Right lobe of liver (tissue), 6 donors: ENCODE measurements at regions not wholly inside any gene's neighbourhood (a gene's known extent, or its start where the extent isn't known, plus 50 kb on each side); places are given as distances from the start of the nearest gene placed in this dataset.

Source experiments
- ATAC-seq, 4 donors: fragments of 200-7000 bp; cut with Tn5 transposase; one replicate each; pipeline ENCODE4 v1.9.1; 2020; ENCODE audit warnings: mild to moderate bottlenecking in 4 of 4, moderate library complexity in 4 of 4
- DNase-seq, 3 donors: peaks; one replicate each; pipeline ENCODE4 v3.0.0-alpha.2; 2020
- H3K27ac ChIP-seq, 3 donors: fragments of 200-600 bp; one replicate each; pipeline ENCODE4 v1.8.0; 2022
- H3K27me3 ChIP-seq, 2 donors: fragments of 200-600 bp; one replicate each; pipeline ENCODE4 v1.8.0; 2022
- H3K36me3 ChIP-seq, 4 donors: fragments of 200-600 bp; sonication (generic) in 1 of 4; one replicate each; pipeline versions ENCODE4 v1.5.1 to v1.8.0; 2017 to 2022; ENCODE audit warnings: control low read depth in 1 of 4
- H3K4me1 ChIP-seq, 4 donors: fragments of 200-600 bp; sonication (generic) in 1 of 4; one replicate each; pipeline versions ENCODE4 v1.5.1 to v1.8.0; 2017 to 2022; ENCODE audit warnings: control low read depth in 1 of 4
- H3K4me3 ChIP-seq, 3 donors: fragments of 200-600 bp; one replicate each; pipeline ENCODE4 v1.8.0; 2022
- H3K9me3 ChIP-seq, 4 donors: fragments of 200-600 bp; sonication (generic) in 1 of 4; one replicate each; pipeline versions ENCODE4 v1.5.1 to v1.8.0; 2017 to 2022; ENCODE audit warnings: control low read depth in 1 of 4
- POLR2A ChIP-seq: fragments of 450-650 bp; IDR thresholded peaks from one replicate; pipeline ENCODE4 v1.6.1; 2017; ENCODE audit warnings: antibody characterized with exemption, mild to moderate bottlenecking
- WGBS: methylation state at CpG from one replicate; pipeline ENCODE4 v1.1.6; 2018; ENCODE audit warnings: low coverage, low lambda C conversion rate; ENCODE audit not compliant: insufficient coverage; ENCODE audit errors: missing lambda C conversion rate; 5-methylcytosine and 5-hydroxymethylcytosine counted together
- intact Hi-C, 2 donors: fragments of 100-400 bp; cut with DNase I; formaldehyde crosslinking; loops; one replicate each; pipeline versions ENCODE4 v1.11.2 to v1.14.1; 2022
- TF ChIP-seq, protein P1 (sequence below), 4 donors: fragments of 200-600 bp in 3 of 4; fragments of 450-650 bp in 1 of 4; IDR thresholded peaks; one replicate each; pipeline versions ENCODE4 v1.5.1 to v1.8.0; 2016 to 2022; ENCODE audit warnings: antibody characterized with exemption in 4 of 4, mild to moderate bottlenecking in 2 of 4
- donor health status: DM: no; HTN: yes; CAD: no.
- donor health status: DM: no; HTN: no; CAD: no.
- donor health status: DM: no; HTN: no; CAD: no.
- donor health status: DM: no; HTN: yes; CAD: no.
- donor health status: DM: no; HTN: yes; CAD: no.

GRCh38 chr14:43877351-43877960 lies 629.6 kb downstream of the FSCB start:
- Histone ChIP-seq H3K4me3 (no peak overlapping the region), H3K27ac (no peak overlapping the region), H3K27me3 (no peaks in the 10 kb centered on the region), H3K4me1 (no peaks in the 10 kb centered on the region), H3K9me3 (no peaks in the 10 kb centered on the region), H3K36me3 (no peaks in the 10 kb centered on the region)
- 20% methylated on average over 3 of the region's 3 CpGs for WGBS
- TF ChIP-seq POLR2A, result no peak
- TF ChIP-seq, protein P1, sequence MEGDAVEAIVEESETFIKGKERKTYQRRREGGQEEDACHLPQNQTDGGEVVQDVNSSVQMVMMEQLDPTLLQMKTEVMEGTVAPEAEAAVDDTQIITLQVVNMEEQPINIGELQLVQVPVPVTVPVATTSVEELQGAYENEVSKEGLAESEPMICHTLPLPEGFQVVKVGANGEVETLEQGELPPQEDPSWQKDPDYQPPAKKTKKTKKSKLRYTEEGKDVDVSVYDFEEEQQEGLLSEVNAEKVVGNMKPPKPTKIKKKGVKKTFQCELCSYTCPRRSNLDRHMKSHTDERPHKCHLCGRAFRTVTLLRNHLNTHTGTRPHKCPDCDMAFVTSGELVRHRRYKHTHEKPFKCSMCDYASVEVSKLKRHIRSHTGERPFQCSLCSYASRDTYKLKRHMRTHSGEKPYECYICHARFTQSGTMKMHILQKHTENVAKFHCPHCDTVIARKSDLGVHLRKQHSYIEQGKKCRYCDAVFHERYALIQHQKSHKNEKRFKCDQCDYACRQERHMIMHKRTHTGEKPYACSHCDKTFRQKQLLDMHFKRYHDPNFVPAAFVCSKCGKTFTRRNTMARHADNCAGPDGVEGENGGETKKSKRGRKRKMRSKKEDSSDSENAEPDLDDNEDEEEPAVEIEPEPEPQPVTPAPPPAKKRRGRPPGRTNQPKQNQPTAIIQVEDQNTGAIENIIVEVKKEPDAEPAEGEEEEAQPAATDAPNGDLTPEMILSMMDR (IDR thresholded peaks at IDR 0.05), result no peak
- no peak for DNase-seq
- no peak for ATAC-seq
- intact Hi-C loops, result no loop called here

DNA sequence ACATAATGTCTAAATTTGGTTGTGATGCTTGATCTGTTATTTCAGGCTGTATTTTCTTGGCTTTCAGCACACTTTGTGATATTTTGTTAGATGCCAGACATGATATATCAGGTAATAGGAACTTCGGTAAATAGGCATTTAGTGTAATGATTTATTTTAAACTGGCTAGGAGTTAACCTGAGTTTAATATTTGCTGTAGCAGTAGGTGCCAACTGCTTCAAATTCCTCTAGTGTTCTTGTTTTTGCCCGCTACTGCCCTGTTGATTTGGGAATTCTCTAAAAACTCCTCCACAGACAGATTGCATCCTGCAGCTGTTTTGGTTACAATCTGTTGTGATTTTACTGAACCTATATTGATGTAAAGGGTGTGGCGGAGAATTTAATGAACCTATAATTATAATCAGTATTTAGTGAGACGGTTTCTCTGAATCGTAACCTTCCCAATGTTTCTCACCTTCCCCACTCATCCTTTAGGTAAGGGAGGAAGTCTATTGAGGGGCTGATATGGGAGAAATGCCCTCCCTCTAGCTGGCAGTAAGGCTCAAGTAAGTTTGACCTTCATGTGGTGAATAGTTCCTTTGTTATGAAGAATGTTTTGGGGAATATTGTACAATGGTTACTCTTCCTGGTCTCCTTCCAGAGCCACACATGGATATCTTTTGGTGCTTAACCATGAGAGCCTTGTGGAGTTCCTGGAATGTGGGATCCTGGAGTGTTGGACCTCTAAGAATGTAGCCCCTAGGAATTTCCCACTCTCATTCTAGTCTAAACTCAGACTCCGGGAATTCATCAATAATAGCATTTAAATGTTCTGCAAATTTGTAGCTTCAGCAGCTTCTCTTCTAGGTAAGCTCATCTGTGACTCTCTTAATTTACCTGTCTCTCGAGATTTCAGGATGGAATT lies 634.1 kb downstream of the FSCB start:
- no peak overlapping the region for H3K4me3 ChIP-seq
- H3K27me3 ChIP-seq, result no peaks in the 10 kb centered on the region
- no peaks in the 10 kb centered on the region for H3K9me3 ChIP-seq
- H3K36me3 ChIP-seq, result no peaks in the 10 kb centered on the region
- DNase-seq, result no peak
- TF ChIP-seq POLR2A, result no peak
- TF ChIP-seq, protein P1 (IDR thresholded peaks at IDR 0.05), result no peak
- ATAC-seq, result no peak
- no peak overlapping the region for H3K27ac ChIP-seq
- WGBS, result 53% methylated on average over 6 of the region's 7 CpGs
- no peaks in the 10 kb centered on the region for H3K4me1 ChIP-seq
- intact Hi-C loops, result no loop called here

GRCh38 chr14:43872222-43872621 lies 634.9 kb downstream of the FSCB start:
- intact Hi-C loops, result no loop called here

DNA sequence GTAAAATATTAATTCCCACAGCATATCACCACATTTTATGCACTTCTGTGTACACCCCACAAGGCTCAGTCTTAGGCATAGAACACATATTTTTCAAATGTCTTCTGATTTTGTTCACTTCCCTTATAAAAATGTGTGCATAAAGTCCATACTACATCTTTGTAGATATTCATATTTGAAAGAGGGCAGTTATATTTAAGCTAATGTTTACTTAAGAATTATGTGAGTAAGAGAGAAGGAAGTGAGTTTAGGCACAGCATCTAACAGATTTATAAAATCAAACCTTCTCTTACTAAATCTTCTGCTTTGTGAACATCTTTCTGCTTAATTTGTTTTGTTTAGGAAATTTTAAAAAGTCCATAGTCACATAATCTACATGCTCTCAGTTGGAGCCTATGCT lies 648.1 kb downstream of the FSCB start:
- H3K9me3 ChIP-seq, result no peaks in the 10 kb centered on the region
- no peaks in the 10 kb centered on the region for H3K27me3 ChIP-seq
- H3K36me3 ChIP-seq, result no peaks in the 10 kb centered on the region
- no peaks in the 10 kb centered on the region for H3K4me1 ChIP-seq
- intact Hi-C loops, result no loop called here
- H3K27ac ChIP-seq, result no peak overlapping the region
- no peak for TF ChIP-seq POLR2A
- TF ChIP-seq, protein P1 (IDR thresholded peaks at IDR 0.05), result no peak
- no peak for ATAC-seq
- DNase-seq, result no peak
- no peak overlapping the region for H3K4me3 ChIP-seq

More at GRCh38 chr14:43872222-43872621, 634.9 kb downstream of the FSCB start:
- no peak for DNase-seq
- H3K4me1 ChIP-seq, result no peaks in the 10 kb centered on the region
- ATAC-seq, result no peak
- H3K4me3 ChIP-seq, result no peak overlapping the region
- TF ChIP-seq, protein P1 (IDR thresholded peaks at IDR 0.05), result no peak
- TF ChIP-seq POLR2A, result no peak
- no peaks in the 10 kb centered on the region for H3K27me3 ChIP-seq
- no peak overlapping the region for H3K27ac ChIP-seq
- 83% methylated on average over 1 of the region's 5 CpGs for WGBS
- H3K36me3 ChIP-seq, result no peaks in the 10 kb centered on the region
- H3K9me3 ChIP-seq, result no peaks in the 10 kb centered on the region
